ENCODE measurements at regions not wholly inside any gene's neighbourhood (a gene's known extent, or its start where the extent isn't known, plus 50 kb on each side); places are given as distances from the start of the nearest gene placed in this dataset.

DNA sequence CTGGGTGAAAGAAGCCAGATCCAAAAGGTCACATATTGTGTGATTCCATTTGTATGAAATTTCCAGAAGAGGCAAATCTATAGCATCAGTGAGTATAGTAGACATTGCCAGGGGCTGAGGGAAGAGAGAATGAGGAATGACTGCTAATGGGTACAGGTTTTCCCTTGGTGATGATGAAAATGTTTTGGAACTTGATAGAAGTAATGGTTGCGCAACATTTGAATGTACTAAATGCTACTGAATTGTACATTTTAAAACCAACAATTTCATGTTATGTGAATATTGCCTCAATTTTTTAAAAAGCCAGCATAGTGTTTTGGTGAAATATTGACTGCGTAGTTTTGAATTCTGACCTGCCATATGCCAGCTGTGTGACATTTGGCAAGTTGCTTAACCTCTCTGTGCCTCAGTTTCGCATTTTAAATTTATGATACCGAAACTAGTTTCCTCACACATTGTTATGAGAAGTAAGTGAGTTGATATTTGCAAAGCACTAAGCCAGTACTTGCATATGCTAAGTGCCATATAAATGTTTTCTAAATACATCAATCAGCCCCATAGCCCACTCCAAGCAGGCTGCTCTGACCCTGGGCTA is 75.4 kb upstream of the TMEM45B start:
- H4K20me1 ChIP-seq (ENCODE audit: control insufficient read depth, insufficient read depth, insufficient read length), result no peaks in the 10 kb centered on the region
- no peak overlapping the region for H3K14ac ChIP-seq (ENCODE audit: insufficient read depth, low read length)
- no peak overlapping the region for H3K4me2 ChIP-seq (ENCODE audit: insufficient read depth, insufficient read length, low read length)
- H2BK12ac ChIP-seq (ENCODE audit: insufficient read length, low read depth, low read length), result no peak overlapping the region
- H3K79me2 ChIP-seq (ENCODE audit: insufficient read depth, low read length), result no peaks in the 10 kb centered on the region
- no peak overlapping the region for H2BK120ac ChIP-seq (ENCODE audit: low read depth, low read length, poor library complexity, severe bottlenecking)
- no peaks in the 10 kb centered on the region for H3K79me1 ChIP-seq (ENCODE audit: insufficient read depth, low read depth, low read length, poor library complexity, severe bottlenecking)
- H3K4ac ChIP-seq (ENCODE audit: low read depth, low read length), result no peak overlapping the region
- H3K18ac ChIP-seq (ENCODE audit: insufficient read length, low read depth, low read length), result no peak overlapping the region
- DNase-seq, result no peak
- TF ChIP-seq, protein P1, sequence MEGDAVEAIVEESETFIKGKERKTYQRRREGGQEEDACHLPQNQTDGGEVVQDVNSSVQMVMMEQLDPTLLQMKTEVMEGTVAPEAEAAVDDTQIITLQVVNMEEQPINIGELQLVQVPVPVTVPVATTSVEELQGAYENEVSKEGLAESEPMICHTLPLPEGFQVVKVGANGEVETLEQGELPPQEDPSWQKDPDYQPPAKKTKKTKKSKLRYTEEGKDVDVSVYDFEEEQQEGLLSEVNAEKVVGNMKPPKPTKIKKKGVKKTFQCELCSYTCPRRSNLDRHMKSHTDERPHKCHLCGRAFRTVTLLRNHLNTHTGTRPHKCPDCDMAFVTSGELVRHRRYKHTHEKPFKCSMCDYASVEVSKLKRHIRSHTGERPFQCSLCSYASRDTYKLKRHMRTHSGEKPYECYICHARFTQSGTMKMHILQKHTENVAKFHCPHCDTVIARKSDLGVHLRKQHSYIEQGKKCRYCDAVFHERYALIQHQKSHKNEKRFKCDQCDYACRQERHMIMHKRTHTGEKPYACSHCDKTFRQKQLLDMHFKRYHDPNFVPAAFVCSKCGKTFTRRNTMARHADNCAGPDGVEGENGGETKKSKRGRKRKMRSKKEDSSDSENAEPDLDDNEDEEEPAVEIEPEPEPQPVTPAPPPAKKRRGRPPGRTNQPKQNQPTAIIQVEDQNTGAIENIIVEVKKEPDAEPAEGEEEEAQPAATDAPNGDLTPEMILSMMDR (conservative IDR thresholded peaks at IDR 0.05), result no peak
- H3K56ac ChIP-seq (ENCODE audit: insufficient read length, low read depth, low read length), result no peak overlapping the region
- no peak overlapping the region for H2BK5ac ChIP-seq (ENCODE audit: insufficient read length, low read length)
- peaks cover 4% of the 10 kb centered on the region in 2 experiments; a peak in 3 of 4 replicates for H3K4me1 Mint-ChIP-seq
- H3K27ac ChIP-seq (ENCODE audit: insufficient read length, low read depth, low read length), result no peak overlapping the region
- no peak overlapping the region for H4K5ac ChIP-seq (ENCODE audit: insufficient read length, low read depth, low read length)
- no peak overlapping the region for H2BK15ac ChIP-seq (ENCODE audit: low read depth, low read length)
- no peak overlapping the region for H3K23ac ChIP-seq (ENCODE audit: insufficient read length, low read depth, low read length)
- 0 out of 2 replicates have a peak, but pooled peaks cover 3% of the 10 kb centered on the region for H3K4me1 ChIP-seq (ENCODE audit: insufficient read depth, low read length)
- H4K8ac ChIP-seq (replicated peaks; ENCODE audit: insufficient read length, low read depth, low read length), result no peak overlapping the region
- no peaks in the 10 kb centered on the region; the same call in none of the 2 replicates for H3K27me3 Mint-ChIP-seq (ENCODE audit: low read depth)
- no peaks in the 10 kb centered on the region for H3K36me3 Mint-ChIP-seq (ENCODE audit: insufficient read depth in 1 of 3, low read depth in 3 of 3)
- no peak overlapping the region for H3K4me3 Mint-ChIP-seq
- no peaks in the 10 kb centered on the region for H3K9me3 ChIP-seq (ENCODE audit: control insufficient read depth, low read depth, low read length)
- H4K91ac ChIP-seq (ENCODE audit: insufficient read length, low read depth, low read length), result no peak overlapping the region
- H2AK5ac ChIP-seq (ENCODE audit: insufficient read length, low read length), result no peak overlapping the region
- no peaks in the 10 kb centered on the region; a peak in 1 of 5 replicates for H3K9me3 Mint-ChIP-seq
- no peaks in the 10 kb centered on the region for H3K23me2 ChIP-seq (ENCODE audit: insufficient read length, low read depth, low read length, poor library complexity, severe bottlenecking)
- no peaks in the 10 kb centered on the region for H3K27me3 ChIP-seq (ENCODE audit: insufficient read depth, low read length)
- no CpG with 5 or more reads among the region's 4 CpGs for WGBS (ENCODE audit: extremely low coverage, insufficient read length, low lambda C conversion rate)
- no peak overlapping the region for H3K27ac Mint-ChIP-seq
- no peak overlapping the region for H2BK20ac ChIP-seq (ENCODE audit: low read depth, low read length, poor library complexity, severe bottlenecking)
- H2AFZ ChIP-seq (ENCODE audit: low read length), result no peak overlapping the region
- H3T11ph ChIP-seq (ENCODE audit: low read length), result no peak overlapping the region
- H3K9ac ChIP-seq (ENCODE audit: extremely low read depth, insufficient read length, low read length), result no peak overlapping the region
